ENCODE measurements at regions not wholly inside any gene's neighbourhood (a gene's known extent, or its start where the extent isn't known, plus 50 kb on each side); places are given as distances from the start of the nearest gene placed in this dataset.

- TF ChIP-seq CTCF (conservative IDR thresholded peaks at IDR 0.05; ENCODE audit: low read depth, low read length) (no peak; the same call in 1 of the 2 replicates), EZH2phosphoT487 (IDR thresholded peaks at IDR 0.05; ENCODE audit: borderline replicate concordance, low read length) (no peak)
Observed at GRCh38 chr17:79147746-79148506, 73.3 kb downstream of the ENGASE start.
